ENCODE measurements at regions not wholly inside any gene's neighbourhood (a gene's known extent, or its start where the extent isn't known, plus 50 kb on each side); places are given as distances from the start of the nearest gene placed in this dataset.

DNA sequence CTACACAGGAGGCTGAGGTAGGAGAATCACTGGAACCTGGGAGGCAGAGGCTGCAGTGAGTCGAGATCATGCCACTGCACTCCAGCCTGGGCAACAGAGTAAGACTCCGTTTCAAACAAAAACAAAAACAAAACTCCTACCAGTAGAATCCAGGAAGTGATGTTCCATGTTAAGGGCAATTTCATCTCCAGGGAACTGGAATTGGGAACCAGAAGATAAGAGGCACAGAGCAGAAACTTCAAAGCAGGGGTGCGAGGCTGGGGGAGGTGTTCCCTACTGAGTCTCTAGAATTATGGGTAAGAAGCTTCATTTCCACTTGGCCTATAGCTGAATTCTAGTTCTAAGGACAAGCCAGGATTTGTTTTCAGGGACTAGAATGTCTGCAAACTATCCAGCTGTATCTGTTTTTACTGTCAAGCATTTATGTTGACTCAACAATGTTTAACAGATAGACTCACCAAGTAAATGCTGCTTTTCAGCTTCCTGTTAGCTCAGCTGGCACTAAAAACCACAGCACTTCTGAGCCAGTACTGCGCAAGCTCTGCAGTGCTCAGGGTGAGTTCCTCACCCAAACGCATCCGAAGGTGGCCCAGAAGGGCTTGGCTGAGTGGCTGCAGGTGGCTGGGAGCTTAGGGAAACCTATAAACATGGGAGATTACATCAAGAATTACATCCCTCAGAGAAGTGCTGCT, 320.1 kb downstream of the MTRR start:
- POLR2A ChIA-PET, result no interaction called here
- Histone ChIP-seq H3K4me2 (ENCODE audit: insufficient read depth, low read length) (no peak overlapping the region), H3K9ac (replicated peaks; ENCODE audit: extremely low read depth, insufficient read depth, low read length) (no peak overlapping the region), H3K79me2 (ENCODE audit: control insufficient read depth, insufficient read depth, low read length) (no peaks in the 10 kb centered on the region), H3K4me1 (ENCODE audit: control insufficient read depth, extremely low read depth, insufficient read depth, low read length) (no peaks in the 10 kb centered on the region), H3K4me3 (replicated peaks in 1 of 3; ENCODE audit: insufficient read depth in 1 of 3, low read depth in 1 of 3, low read length in 3 of 3) (no peak overlapping the region), H3K36me3 (ENCODE audit: control insufficient read depth in 2 of 2, extremely low read depth in 1 of 2, insufficient read depth in 2 of 2, low read length in 2 of 2) (no peaks in the 10 kb centered on the region), H3K27me3 (ENCODE audit: control insufficient read depth in 2 of 2, insufficient read depth in 2 of 2, low read length in 2 of 2) (no peaks in the 10 kb centered on the region), H3K27ac (ENCODE audit: insufficient read depth, low read depth, low read length) (no peak overlapping the region), H4K20me1 (replicated peaks; ENCODE audit: control insufficient read depth, extremely low read depth, insufficient read depth, low read length) (no peaks in the 10 kb centered on the region), H2AFZ (ENCODE audit: low read depth, low read length) (no peak overlapping the region), H3K9me3 (replicated peaks; ENCODE audit: control insufficient read depth, insufficient read depth, low read length) (peaks cover 2% of the 10 kb centered on the region), H3K9me1 (replicated peaks; ENCODE audit: control insufficient read depth, extremely low read depth, insufficient read depth, low read length) (no peaks in the 10 kb centered on the region)
- no TSS peak for BruUV-seq (replicated peaks)
- no peak for DNase-seq (ENCODE audit: low read depth, low spot score)
- dilution Hi-C loops (cut with MboI; ENCODE audit: extremely low pct_ligation_motif_present, low sequenced_read_pairs), result no loop called here
- no peak for TF ChIP-seq EZH2 (IDR thresholded peaks at IDR 0.05; ENCODE audit: borderline replicate concordance, low read depth, low read length, severe bottlenecking)
- TF ChIP-seq CTCF (IDR thresholded peaks at IDR 0.05; ENCODE audit: extremely low read depth in 1 of 2, insufficient read depth in 1 of 2, low read depth in 1 of 2, low read length in 2 of 2), result no peak
- intact Hi-C loops (cut with micrococcal nuclease), result no loop called here
- CTCF ChIA-PET, result no interaction called here
- no peak for FAIRE-seq

DNA sequence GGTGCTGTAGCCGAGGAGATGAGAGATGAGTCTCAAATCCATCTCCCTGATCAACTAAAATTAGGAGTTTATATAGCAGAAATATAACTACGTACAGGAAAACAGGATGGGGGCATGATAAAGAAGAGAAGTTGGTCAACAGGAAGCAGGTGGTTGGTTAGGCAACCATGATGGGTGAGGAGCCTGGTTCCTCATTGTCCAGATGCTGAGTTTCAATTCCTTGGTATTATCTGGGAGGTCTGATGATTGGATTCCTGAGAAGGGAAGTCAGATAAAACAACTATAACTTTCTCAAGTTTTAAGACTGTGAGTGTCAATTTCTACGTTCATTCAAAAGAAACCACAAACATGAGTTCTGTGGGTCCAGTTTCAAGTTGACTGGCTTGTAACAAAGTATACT, 323.9 kb downstream of the MTRR start:
- no peak overlapping the region for H3K4me2 ChIP-seq (ENCODE audit: insufficient read depth, low read length)
- no peaks in the 10 kb centered on the region for H3K4me1 ChIP-seq (ENCODE audit: control insufficient read depth, extremely low read depth, insufficient read depth, low read length)
- BruUV-seq (replicated peaks), result no TSS peak
- H3K9ac ChIP-seq (replicated peaks; ENCODE audit: extremely low read depth, insufficient read depth, low read length), result no peak overlapping the region
- CTCF ChIA-PET, result no interaction called here
- no peaks in the 10 kb centered on the region for H3K36me3 ChIP-seq (ENCODE audit: control insufficient read depth in 2 of 2, extremely low read depth in 1 of 2, insufficient read depth in 2 of 2, low read length in 2 of 2)
- H4K20me1 ChIP-seq (replicated peaks; ENCODE audit: control insufficient read depth, extremely low read depth, insufficient read depth, low read length), result no peaks in the 10 kb centered on the region
- intact Hi-C loops (cut with micrococcal nuclease) (no loop called here), dilution Hi-C loops (cut with MboI; ENCODE audit: extremely low pct_ligation_motif_present, low sequenced_read_pairs) (no loop called here)
- POLR2A ChIA-PET, result no interaction called here
- H3K9me1 ChIP-seq (replicated peaks; ENCODE audit: control insufficient read depth, extremely low read depth, insufficient read depth, low read length), result no peaks in the 10 kb centered on the region
- H3K9me3 ChIP-seq (replicated peaks; ENCODE audit: control insufficient read depth, insufficient read depth, low read length), result peaks cover 2% of the 10 kb centered on the region
- H3K27ac ChIP-seq (ENCODE audit: insufficient read depth, low read depth, low read length), result no peak overlapping the region
- H2AFZ ChIP-seq (ENCODE audit: low read depth, low read length), result no peak overlapping the region
- H3K79me2 ChIP-seq (ENCODE audit: control insufficient read depth, insufficient read depth, low read length), result no peaks in the 10 kb centered on the region
- no peak overlapping the region for H3K4me3 ChIP-seq (replicated peaks in 1 of 3; ENCODE audit: insufficient read depth in 1 of 3, low read depth in 1 of 3, low read length in 3 of 3)
- TF ChIP-seq CTCF (IDR thresholded peaks at IDR 0.05; ENCODE audit: extremely low read depth in 1 of 2, insufficient read depth in 1 of 2, low read depth in 1 of 2, low read length in 2 of 2) (no peak), GATA2 (IDR thresholded peaks at IDR 0.05; ENCODE audit: insufficient read depth, insufficient read length, low read depth, low read length) (no peak), EZH2 (IDR thresholded peaks at IDR 0.05; ENCODE audit: borderline replicate concordance, low read depth, low read length, severe bottlenecking) (no peak), POLR2AphosphoS5 (IDR thresholded peaks at IDR 0.05; ENCODE audit: insufficient read depth, low read depth, low read length) (no peak), MYC (IDR thresholded peaks at IDR 0.05; ENCODE audit: low read depth, low read length) (no peak), MAX (IDR thresholded peaks at IDR 0.05; ENCODE audit: insufficient read depth, insufficient read length) (no peak), JUN (IDR thresholded peaks at IDR 0.05; ENCODE audit: borderline replicate concordance, insufficient read depth, insufficient read length, low read depth) (no peak), POLR2A (IDR thresholded peaks at IDR 0.05; ENCODE audit: low read depth, low read length) (no peak), FOS (IDR thresholded peaks at IDR 0.05; ENCODE audit: borderline replicate concordance, insufficient read depth, low read length) (no peak)
- no peaks in the 10 kb centered on the region for H3K27me3 ChIP-seq (ENCODE audit: control insufficient read depth in 2 of 2, insufficient read depth in 2 of 2, low read length in 2 of 2)
- FAIRE-seq (no peak), DNase-seq (ENCODE audit: low read depth, low spot score) (no peak)

Measured in endothelial cell of umbilical vein (primary cell).